ENCODE measurements at regions not wholly inside any gene's neighbourhood (a gene's known extent, or its start where the extent isn't known, plus 50 kb on each side); places are given as distances from the start of the nearest gene placed in this dataset.

- H3F3A ChIP-seq (ENCODE audit: insufficient read depth, low read length, poor library complexity, severe bottlenecking) = no peaks in the 10 kb centered on the region
- no peak overlapping the region for H2AFZ ChIP-seq (ENCODE audit: low read depth, low read length)
- H3K79me2 ChIP-seq (replicated peaks; ENCODE audit: insufficient read depth, low read length) = no peaks in the 10 kb centered on the region
- no peak overlapping the region for H3K9ac ChIP-seq (ENCODE audit: low read length)
- no peaks in the 10 kb centered on the region for H3K9me2 ChIP-seq (ENCODE audit: insufficient read depth, low read length)
- no peak overlapping the region for H3K4me3 ChIP-seq (ENCODE audit: low read length)
- H3K27me3 ChIP-seq (ENCODE audit: insufficient read depth, low read depth, low read length) = no peaks in the 10 kb centered on the region
- no peaks in the 10 kb centered on the region for H3K9me3 ChIP-seq (ENCODE audit: low read length)
- no peak overlapping the region for H3K27ac ChIP-seq (ENCODE audit: low read length)
- no peak for TF ChIP-seq MXI1 (conservative IDR thresholded peaks at IDR 0.05; ENCODE audit: poor library complexity, severe bottlenecking)
- TF ChIP-seq SMC3 (conservative IDR thresholded peaks at IDR 0.05; ENCODE audit: poor library complexity) = no peak
- TF ChIP-seq POLR2AphosphoS5 (IDR thresholded peaks at IDR 0.05) = no peak
- no peak for TF ChIP-seq RAD21 (conservative IDR thresholded peaks at IDR 0.05)
- TF ChIP-seq TAF1 (IDR thresholded peaks at IDR 0.05; ENCODE audit: low read depth) = no peak
- no peak for TF ChIP-seq CTCF (IDR thresholded peaks at IDR 0.05; ENCODE audit: poor library complexity, severe bottlenecking)
- no peak for TF ChIP-seq REST (IDR thresholded peaks at IDR 0.05; ENCODE audit: borderline replicate concordance)
- no peak for TF ChIP-seq EZH2 (IDR thresholded peaks at IDR 0.05; ENCODE audit: borderline replicate concordance, insufficient read depth, low read length, poor library complexity, severe bottlenecking)
- no peak for TF ChIP-seq EP300 (conservative IDR thresholded peaks at IDR 0.05; ENCODE audit: poor library complexity, severe bottlenecking)
- H3K36me3 ChIP-seq (ENCODE audit: insufficient read depth, low read length) = no peaks in the 10 kb centered on the region
- H3K4me2 ChIP-seq (ENCODE audit: low read length) = no peak overlapping the region
- no peaks in the 10 kb centered on the region for H4K20me1 ChIP-seq (ENCODE audit: insufficient read depth)
Measured at GRCh38 chr1:108047085-108047484, 82.1 kb upstream of the VAV3 start.

DNA sequence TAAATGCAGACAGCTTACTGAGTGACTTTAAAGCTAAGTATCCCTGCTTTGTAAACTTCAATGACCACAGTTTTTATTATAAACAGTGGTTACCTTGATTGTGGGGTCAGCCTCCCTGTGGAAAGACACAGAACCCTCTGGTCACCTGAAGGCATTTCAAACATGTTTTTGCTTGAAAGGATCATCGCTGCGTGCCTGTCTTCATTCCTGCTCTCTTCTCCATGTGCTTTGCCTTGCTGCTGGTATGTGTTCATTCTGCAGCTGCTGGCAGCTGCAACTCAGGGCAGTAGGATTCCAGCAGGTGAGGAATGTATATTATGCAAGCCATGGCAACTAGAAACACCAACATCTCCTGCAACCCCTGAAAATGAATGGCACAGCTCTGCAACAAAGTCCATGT is 81.0 kb upstream of the VAV3 start:
- H3K4me2 ChIP-seq (ENCODE audit: low read length) = no peak overlapping the region
- TF ChIP-seq RAD21 (conservative IDR thresholded peaks at IDR 0.05) (no peak), EZH2 (IDR thresholded peaks at IDR 0.05; ENCODE audit: borderline replicate concordance, insufficient read depth, low read length, poor library complexity, severe bottlenecking) (no peak), MXI1 (conservative IDR thresholded peaks at IDR 0.05; ENCODE audit: poor library complexity, severe bottlenecking) (no peak), REST (IDR thresholded peaks at IDR 0.05; ENCODE audit: borderline replicate concordance) (no peak), CTCF (IDR thresholded peaks at IDR 0.05; ENCODE audit: poor library complexity, severe bottlenecking) (no peak), POLR2AphosphoS5 (IDR thresholded peaks at IDR 0.05) (no peak), TAF1 (IDR thresholded peaks at IDR 0.05; ENCODE audit: low read depth) (no peak), SMC3 (conservative IDR thresholded peaks at IDR 0.05; ENCODE audit: poor library complexity) (no peak), EP300 (conservative IDR thresholded peaks at IDR 0.05; ENCODE audit: poor library complexity, severe bottlenecking) (no peak)
- no peaks in the 10 kb centered on the region for H4K20me1 ChIP-seq (ENCODE audit: insufficient read depth)
- H2AFZ ChIP-seq (ENCODE audit: low read depth, low read length) = no peak overlapping the region
- H3K9ac ChIP-seq (ENCODE audit: low read length) = no peak overlapping the region
- H3K27ac ChIP-seq (ENCODE audit: low read length) = no peak overlapping the region
- H3K9me2 ChIP-seq (ENCODE audit: insufficient read depth, low read length) = no peaks in the 10 kb centered on the region
- no peaks in the 10 kb centered on the region for H3K36me3 ChIP-seq (ENCODE audit: insufficient read depth, low read length)
- no peaks in the 10 kb centered on the region for H3K9me3 ChIP-seq (ENCODE audit: low read length)
- no peaks in the 10 kb centered on the region for H3F3A ChIP-seq (ENCODE audit: insufficient read depth, low read length, poor library complexity, severe bottlenecking)
- no peaks in the 10 kb centered on the region for H3K27me3 ChIP-seq (ENCODE audit: insufficient read depth, low read depth, low read length)
- no peak overlapping the region for H3K4me3 ChIP-seq (ENCODE audit: low read length)
- H3K79me2 ChIP-seq (replicated peaks; ENCODE audit: insufficient read depth, low read length) = no peaks in the 10 kb centered on the region
